Left lung (tissue), 4 donors: ENCODE measurements at regions not wholly inside any gene's neighbourhood (a gene's known extent, or its start where the extent isn't known, plus 50 kb on each side); places are given as distances from the start of the nearest gene placed in this dataset.
"Not testable (repeated sequence)": the region's sequence is repeated elsewhere in the genome, so short reads cannot be mapped to it uniquely, and the experiment has no call there.

ENCODE experiments used
- ATAC-seq: fragments of 200-7000 bp; cut with Tn5 transposase; one replicate; pipeline ENCODE4 v1.9.1; 2020; ENCODE audit warnings: moderate library complexity
- DNase-seq, 4 donors: peaks; one replicate each; pipeline ENCODE4 v3.0.0-alpha.2; 2013 to 2020
- H3K27ac ChIP-seq, 2 donors: fragments of 200-600 bp; sonication (generic) in 1 of 2; one replicate each; pipeline versions ENCODE4 v1.5.0 to v1.8.0; 2020 to 2021
- H3K27me3 ChIP-seq, 2 donors: fragments of 200-600 bp; sonication (generic) in 1 of 2; one replicate each; pipeline versions ENCODE4 v1.5.0 to v1.8.0; 2020 to 2021
- H3K36me3 ChIP-seq, 2 donors: fragments of 200-600 bp; sonication (generic) in 1 of 2; one replicate each; pipeline versions ENCODE4 v1.5.0 to v1.8.0; 2020 to 2021
- H3K4me1 ChIP-seq, 2 donors: fragments of 200-600 bp; one replicate each; pipeline ENCODE4 v1.8.0; 2021
- H3K4me3 ChIP-seq, 2 donors: fragments of 200-600 bp; sonication (generic) in 1 of 2; one replicate each; pipeline versions ENCODE4 v1.5.0 to v1.8.0; 2020 to 2021; ENCODE audit warnings: mild to moderate bottlenecking in 1 of 2
- H3K9me3 ChIP-seq, 2 donors: fragments of 200-600 bp; sonication (generic) in 1 of 2; one replicate each; pipeline versions ENCODE4 v1.5.0 to v1.8.0; 2020 to 2021
- intact Hi-C, 2 donors: fragments of 100-400 bp; cut with DNase I; formaldehyde crosslinking; loops; one replicate each; pipeline versions ENCODE4 v1.11.2 to v1.14.2; 2022
- TF ChIP-seq, protein P1 (sequence below), 2 donors: fragments of 200-600 bp; sonication (generic) in 1 of 2; IDR thresholded peaks; one replicate each; pipeline versions ENCODE4 v1.5.0 to v1.8.0; 2021; ENCODE audit warnings: antibody characterized with exemption in 2 of 2
- donor health status: DM: no; HTN: yes; CAD: no.
- donor health status: DM: no; HTN: no; CAD: no.

DNA sequence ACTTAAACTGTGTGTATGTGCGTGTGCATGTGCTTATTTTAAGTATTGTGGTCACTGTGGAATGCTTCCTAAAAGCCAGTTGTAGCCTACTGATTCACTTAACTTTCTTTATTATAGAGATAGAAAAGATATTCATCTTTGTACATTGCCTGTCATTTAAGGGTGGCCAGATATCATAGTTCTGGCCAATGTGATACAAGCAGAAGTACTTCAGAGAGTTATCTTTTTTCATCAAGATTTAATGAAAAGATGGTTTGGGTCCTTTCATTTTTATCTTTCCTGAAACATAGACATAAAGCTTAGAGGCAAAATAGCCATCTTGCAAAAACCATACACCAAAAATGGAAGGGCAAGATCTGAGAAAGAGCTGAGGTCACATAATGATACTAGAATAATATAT is 744.7 kb upstream of the ADGRL3 start:
- intact Hi-C loops = no loop called here
- no peak for ATAC-seq
- Histone ChIP-seq H3K4me1 (no peaks in the 10 kb centered on the region), H3K27me3 (no peaks in the 10 kb centered on the region), H3K4me3 (no peak overlapping the region), H3K27ac (no peak overlapping the region), H3K9me3 (peaks cover 0 to 2% of the 10 kb centered on the region in 2 donors), H3K36me3 (no peaks in the 10 kb centered on the region)
- TF ChIP-seq, protein P1, sequence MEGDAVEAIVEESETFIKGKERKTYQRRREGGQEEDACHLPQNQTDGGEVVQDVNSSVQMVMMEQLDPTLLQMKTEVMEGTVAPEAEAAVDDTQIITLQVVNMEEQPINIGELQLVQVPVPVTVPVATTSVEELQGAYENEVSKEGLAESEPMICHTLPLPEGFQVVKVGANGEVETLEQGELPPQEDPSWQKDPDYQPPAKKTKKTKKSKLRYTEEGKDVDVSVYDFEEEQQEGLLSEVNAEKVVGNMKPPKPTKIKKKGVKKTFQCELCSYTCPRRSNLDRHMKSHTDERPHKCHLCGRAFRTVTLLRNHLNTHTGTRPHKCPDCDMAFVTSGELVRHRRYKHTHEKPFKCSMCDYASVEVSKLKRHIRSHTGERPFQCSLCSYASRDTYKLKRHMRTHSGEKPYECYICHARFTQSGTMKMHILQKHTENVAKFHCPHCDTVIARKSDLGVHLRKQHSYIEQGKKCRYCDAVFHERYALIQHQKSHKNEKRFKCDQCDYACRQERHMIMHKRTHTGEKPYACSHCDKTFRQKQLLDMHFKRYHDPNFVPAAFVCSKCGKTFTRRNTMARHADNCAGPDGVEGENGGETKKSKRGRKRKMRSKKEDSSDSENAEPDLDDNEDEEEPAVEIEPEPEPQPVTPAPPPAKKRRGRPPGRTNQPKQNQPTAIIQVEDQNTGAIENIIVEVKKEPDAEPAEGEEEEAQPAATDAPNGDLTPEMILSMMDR (IDR thresholded peaks at IDR 0.05) = no peak
- no peak for DNase-seq

DNA sequence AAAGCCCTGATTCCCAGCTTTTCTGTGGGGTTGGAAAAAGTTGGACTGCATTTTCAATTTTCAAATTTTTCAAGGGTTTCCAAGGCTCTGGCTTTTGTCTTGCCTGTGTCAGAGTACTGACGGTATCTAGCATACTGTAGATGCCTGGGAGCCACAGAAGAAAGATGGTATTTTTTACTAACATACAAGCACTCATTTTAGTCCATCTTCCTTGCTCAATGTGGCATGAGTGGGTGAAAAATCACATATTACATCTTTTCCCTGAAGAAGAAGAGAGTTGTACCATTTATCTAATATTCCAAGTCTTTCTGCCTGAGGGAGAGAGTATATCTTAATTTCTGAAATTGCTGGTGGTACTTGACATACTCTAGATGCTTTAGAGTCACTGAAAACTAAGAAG is 738.6 kb upstream of the ADGRL3 start:
- Histone ChIP-seq H3K27ac (no peak overlapping the region), H3K4me1 (no peaks in the 10 kb centered on the region), H3K9me3 (peaks cover 0 to 13% of the 10 kb centered on the region in 2 donors), H3K27me3 (no peaks in the 10 kb centered on the region), H3K4me3 (no peak overlapping the region), H3K36me3 (no peaks in the 10 kb centered on the region)
- ATAC-seq = no peak
- TF ChIP-seq, protein P1 (IDR thresholded peaks at IDR 0.05) = no peak
- intact Hi-C loops = no loop called here
- no peak for DNase-seq

DNA sequence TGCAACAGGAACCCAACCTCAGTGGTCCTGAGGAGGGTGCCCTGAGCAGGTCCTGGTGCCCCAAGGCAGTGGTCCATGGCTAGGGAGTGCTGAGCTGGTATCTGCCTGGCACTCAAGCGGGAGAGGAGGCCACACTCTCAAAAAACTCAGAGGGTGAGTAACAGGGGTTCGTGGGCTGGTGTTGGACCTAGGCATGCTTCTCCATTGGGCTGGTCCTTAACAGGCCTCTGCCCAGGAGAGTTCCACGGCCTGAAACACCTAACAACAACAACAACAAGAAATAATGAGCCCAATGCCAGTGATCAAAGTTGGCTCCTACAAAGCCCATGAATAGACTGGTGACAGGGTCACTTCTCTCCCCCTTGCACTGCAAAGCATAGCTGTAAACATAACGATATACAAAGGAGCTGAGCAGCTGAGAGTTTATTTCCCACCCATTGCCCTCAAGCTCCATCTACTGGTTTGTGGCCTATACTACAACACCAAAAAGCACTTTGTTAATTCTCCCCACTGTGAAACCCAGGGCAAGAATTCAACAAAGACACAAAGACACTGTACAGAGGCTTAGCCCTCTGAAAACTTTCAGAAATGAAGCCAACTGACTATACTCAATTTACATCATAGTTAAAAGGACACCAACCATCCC is 736.1 kb upstream of the ADGRL3 start:
- Histone ChIP-seq H3K9me3 (peaks cover 0 to 21% of the 10 kb centered on the region in 2 donors), H3K27ac (no peak overlapping the region), H3K4me1 (no peaks in the 10 kb centered on the region), H3K36me3 (no peaks in the 10 kb centered on the region), H3K27me3 (no peaks in the 10 kb centered on the region), H3K4me3 (no peak overlapping the region)
- intact Hi-C loops = no loop called here
- peak in 1 of 4 donors; percentile 17 for DNase-seq
- TF ChIP-seq, protein P1 (IDR thresholded peaks at IDR 0.05) = no peak
- ATAC-seq = peak; percentile 72

DNA sequence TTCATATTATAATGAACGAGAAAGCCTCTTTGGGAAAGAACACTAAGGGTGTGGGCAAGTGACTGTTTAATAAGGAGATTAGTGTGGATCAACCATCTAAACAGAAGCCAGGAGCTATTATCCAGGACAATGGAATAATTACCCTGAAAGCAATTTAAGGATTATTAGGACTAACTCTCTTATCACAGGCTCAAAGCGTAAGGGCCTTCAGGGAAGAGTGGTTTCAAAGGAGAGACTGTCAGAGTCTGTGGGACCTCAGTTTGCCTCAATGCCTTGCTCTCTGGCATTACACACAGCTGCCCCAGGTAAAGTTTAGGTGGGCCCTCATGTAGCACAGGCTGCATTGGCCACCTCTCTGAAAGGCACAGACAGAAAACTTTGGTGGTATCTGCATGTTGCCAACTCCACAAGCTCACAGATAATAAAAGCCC is 717.2 kb upstream of the ADGRL3 start:
- TF ChIP-seq, protein P1 (IDR thresholded peaks at IDR 0.05) = no peak
- H3K36me3 ChIP-seq = no peaks in the 10 kb centered on the region
- DNase-seq = no peak
- H3K27ac ChIP-seq = no peak overlapping the region
- H3K4me3 ChIP-seq = no peak overlapping the region
- H3K27me3 ChIP-seq = no peaks in the 10 kb centered on the region
- ATAC-seq = no peak
- intact Hi-C loops = no loop called here
- no peaks in the 10 kb centered on the region for H3K4me1 ChIP-seq
- H3K9me3 ChIP-seq = no peaks in the 10 kb centered on the region

DNA sequence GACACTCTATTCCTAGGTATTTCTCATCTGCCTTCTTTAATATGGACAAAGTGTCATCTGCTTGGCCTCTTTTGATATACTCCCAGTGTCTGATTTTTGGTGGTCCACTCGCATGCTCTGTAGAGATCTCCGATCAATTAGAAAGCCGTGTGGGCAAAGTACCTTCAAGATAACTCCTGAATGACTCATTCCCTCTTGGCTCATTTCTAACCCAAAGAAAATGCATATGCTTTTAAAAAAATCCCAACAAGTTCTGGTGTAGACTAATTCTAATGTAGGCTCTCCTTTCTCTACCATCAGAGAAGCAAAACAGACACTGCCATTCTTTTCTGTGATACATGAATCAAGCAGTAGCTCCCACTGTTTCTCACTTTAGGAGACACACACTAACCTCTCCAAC is 714.9 kb upstream of the ADGRL3 start:
- intact Hi-C loops = no loop called here
- Histone ChIP-seq H3K4me1 (no peaks in the 10 kb centered on the region), H3K27me3 (no peaks in the 10 kb centered on the region), H3K4me3 (no peak overlapping the region), H3K27ac (no peak overlapping the region), H3K9me3 (no peaks in the 10 kb centered on the region), H3K36me3 (no peaks in the 10 kb centered on the region)
- ATAC-seq (no peak), DNase-seq (no peak)
- TF ChIP-seq, protein P1 (IDR thresholded peaks at IDR 0.05) = no peak

DNA sequence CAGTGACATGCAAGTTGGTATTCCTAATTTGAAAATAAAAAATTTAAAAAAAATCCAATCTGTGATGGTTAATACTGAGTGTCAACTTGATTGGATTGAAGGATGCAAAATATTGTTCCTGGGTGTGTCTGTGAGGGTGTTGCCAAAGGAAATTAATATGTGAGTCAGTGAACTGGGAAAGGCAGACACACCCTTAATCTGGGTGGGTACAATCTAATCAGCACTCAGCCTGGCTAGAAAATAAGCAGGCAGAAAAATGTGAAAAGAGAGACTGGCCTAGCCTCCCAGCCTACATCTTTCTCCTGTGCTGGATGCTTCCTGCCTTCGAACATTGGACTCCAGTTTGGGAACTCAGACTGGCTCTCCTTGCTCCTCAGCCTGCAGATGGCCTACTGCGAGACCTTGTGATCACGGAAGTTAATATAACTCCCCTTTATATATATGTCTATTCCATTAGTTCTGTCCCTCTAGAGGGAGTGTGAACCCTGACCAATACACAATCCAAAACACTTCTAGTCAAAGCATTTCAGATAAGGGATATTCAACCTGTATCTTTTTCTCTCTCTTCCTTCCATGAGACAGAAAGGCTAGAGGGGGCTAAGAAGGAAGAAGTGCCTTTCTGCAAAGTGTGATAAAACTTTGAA is 712.9 kb upstream of the ADGRL3 start:
- H3K36me3 ChIP-seq, intact Hi-C loops, H3K9me3 ChIP-seq, H3K27me3 ChIP-seq, ATAC-seq, H3K4me3 ChIP-seq, DNase-seq, H3K27ac ChIP-seq, H3K4me1 ChIP-seq: not testable (repeated sequence)
